DND-41 (cell line): ENCODE measurements at regions not wholly inside any gene's neighbourhood (a gene's known extent, or its start where the extent isn't known, plus 50 kb on each side); places are given as distances from the start of the nearest gene placed in this dataset.

Source experiments
- EZH2 ChIP-seq: IDR thresholded peaks from 3 replicates; pipeline ENCODE4 v1.6.1; 2012; ENCODE audit warnings: borderline replicate concordance, low read depth, mild to moderate bottlenecking, moderate library complexity, low read length, inconsistent platforms; ENCODE audit not compliant: severe bottlenecking
- TF ChIP-seq, protein P1 (sequence below): IDR thresholded peaks from 2 replicates; pipeline ENCODE4 v1.5.1; 2012; ENCODE audit warnings: borderline replicate concordance, low read length, moderate library complexity, mild to moderate bottlenecking; ENCODE audit not compliant: poor library complexity, severe bottlenecking; ENCODE audit errors: extremely low read depth

DNA sequence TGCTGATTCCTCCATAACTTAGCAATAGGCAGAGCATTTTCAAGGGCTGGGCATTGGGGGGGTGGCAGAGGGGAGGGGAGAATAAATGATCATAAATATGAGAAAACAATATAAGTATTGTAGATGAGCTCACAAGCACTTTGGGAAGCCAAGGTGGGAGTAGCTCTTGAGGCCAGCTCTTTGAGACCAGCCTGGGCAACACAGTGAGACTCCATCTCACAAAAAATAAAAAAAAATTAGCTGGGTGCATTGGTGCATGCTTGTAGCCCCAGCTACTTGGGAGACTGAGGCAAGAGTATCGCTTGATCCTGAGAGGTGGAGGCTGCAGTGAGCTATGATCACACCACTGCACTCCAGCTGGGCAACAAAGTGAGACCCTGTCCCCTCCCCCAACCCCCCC, 75.9 kb downstream of the MYCN start:
- TF ChIP-seq, protein P1, sequence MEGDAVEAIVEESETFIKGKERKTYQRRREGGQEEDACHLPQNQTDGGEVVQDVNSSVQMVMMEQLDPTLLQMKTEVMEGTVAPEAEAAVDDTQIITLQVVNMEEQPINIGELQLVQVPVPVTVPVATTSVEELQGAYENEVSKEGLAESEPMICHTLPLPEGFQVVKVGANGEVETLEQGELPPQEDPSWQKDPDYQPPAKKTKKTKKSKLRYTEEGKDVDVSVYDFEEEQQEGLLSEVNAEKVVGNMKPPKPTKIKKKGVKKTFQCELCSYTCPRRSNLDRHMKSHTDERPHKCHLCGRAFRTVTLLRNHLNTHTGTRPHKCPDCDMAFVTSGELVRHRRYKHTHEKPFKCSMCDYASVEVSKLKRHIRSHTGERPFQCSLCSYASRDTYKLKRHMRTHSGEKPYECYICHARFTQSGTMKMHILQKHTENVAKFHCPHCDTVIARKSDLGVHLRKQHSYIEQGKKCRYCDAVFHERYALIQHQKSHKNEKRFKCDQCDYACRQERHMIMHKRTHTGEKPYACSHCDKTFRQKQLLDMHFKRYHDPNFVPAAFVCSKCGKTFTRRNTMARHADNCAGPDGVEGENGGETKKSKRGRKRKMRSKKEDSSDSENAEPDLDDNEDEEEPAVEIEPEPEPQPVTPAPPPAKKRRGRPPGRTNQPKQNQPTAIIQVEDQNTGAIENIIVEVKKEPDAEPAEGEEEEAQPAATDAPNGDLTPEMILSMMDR = no peak
- no peak for TF ChIP-seq EZH2
